GM19025 (cell line): ENCODE measurements at regions not wholly inside any gene's neighbourhood (a gene's known extent, or its start where the extent isn't known, plus 50 kb on each side); places are given as distances from the start of the nearest gene placed in this dataset.

Experiments
- ATAC-seq: cut with Tn5 transposase; IDR thresholded peaks from one replicate; pipeline ENCODE4 v1.9.1; 2021; ENCODE audit warnings: mild to moderate bottlenecking, low read depth, moderate library complexity; ENCODE audit not compliant: unreplicated experiment

- ATAC-seq: no peak
Measured at GRCh38 chr16:73262931-73263330, 215.0 kb upstream of the ZFHX3 start.

GRCh38 chr16:73255031-73255430 lies 207.1 kb upstream of the ZFHX3 start:
- no peak for ATAC-seq

- ATAC-seq: no peak
Measured at GRCh38 chr16:73253922-73254480, 206.1 kb upstream of the ZFHX3 start.

GRCh38 chr16:73252446-73252845 lies 204.5 kb upstream of the ZFHX3 start:
- ATAC-seq: no peak

- no peak for ATAC-seq
Measured at GRCh38 chr16:73251608-73252007, 203.7 kb upstream of the ZFHX3 start.

GRCh38 chr16:73248316-73248715 lies 200.4 kb upstream of the ZFHX3 start:
- ATAC-seq: no peak

GRCh38 chr16:73240920-73241319 lies 193.0 kb upstream of the ZFHX3 start:
- ATAC-seq: no peak

GRCh38 chr16:73237601-73238000 lies 189.7 kb upstream of the ZFHX3 start:
- ATAC-seq: no peak

GRCh38 chr16:73234496-73234895 lies 186.6 kb upstream of the ZFHX3 start:
- no peak for ATAC-seq

GRCh38 chr16:73233846-73234424 lies 186.0 kb upstream of the ZFHX3 start:
- no peak for ATAC-seq

GRCh38 chr16:73233329-73233765 lies 185.4 kb upstream of the ZFHX3 start:
- ATAC-seq: no peak

GRCh38 chr16:73232555-73233328 lies 184.8 kb upstream of the ZFHX3 start:
- ATAC-seq: no peak

- no peak for ATAC-seq
Measured at GRCh38 chr16:73231944-73232554, 184.1 kb upstream of the ZFHX3 start.

- no peak for ATAC-seq
Measured at GRCh38 chr16:73231379-73231778, 183.5 kb upstream of the ZFHX3 start.

GRCh38 chr16:73230651-73231050 lies 182.7 kb upstream of the ZFHX3 start:
- no peak for ATAC-seq

- no peak for ATAC-seq
Measured at GRCh38 chr16:73228649-73229048, 180.7 kb upstream of the ZFHX3 start.

GRCh38 chr16:73226675-73227074 lies 178.7 kb upstream of the ZFHX3 start:
- ATAC-seq: no peak

- ATAC-seq: no peak
Measured at GRCh38 chr16:73225983-73226382, 178.1 kb upstream of the ZFHX3 start.

- no peak for ATAC-seq
Measured at GRCh38 chr16:73220836-73221235, 172.9 kb upstream of the ZFHX3 start.

GRCh38 chr16:73219176-73219575 lies 171.2 kb upstream of the ZFHX3 start:
- no peak for ATAC-seq

GRCh38 chr16:73217654-73218053 lies 169.7 kb upstream of the ZFHX3 start:
- no peak for ATAC-seq
